Heart left ventricle (tissue), 13 donors: ENCODE measurements at regions not wholly inside any gene's neighbourhood (a gene's known extent, or its start where the extent isn't known, plus 50 kb on each side); places are given as distances from the start of the nearest gene placed in this dataset.

Experiments used
- CTCF ChIP-seq, 12 donors: fragments of 200-600 bp; sonication (generic) in 4 of 12; IDR thresholded peaks; one replicate each; pipeline versions ENCODE4 v1.5.0 to v1.8.0; 2018 to 2022; ENCODE audit warnings: antibody characterized with exemption in 12 of 12, mild to moderate bottlenecking in 5 of 12
- POLR2A ChIP-seq, 2 donors: fragments of 450-650 bp; IDR thresholded peaks; one replicate each; pipeline ENCODE4 v1.6.1; 2017; ENCODE audit warnings: antibody characterized with exemption in 2 of 2, mild to moderate bottlenecking in 2 of 2, moderate library complexity in 2 of 2
- donor health status: ischemic (EF 13 %, LVEDD 7.1; RV severe dilation, severe dysfunction).
- donor health status: DM: no; HTN: yes; CAD: no.
- donor health status: DM: no; HTN: no; CAD: no.
- donor health status: ischemic (EF 25% LVEDD 6.9; RV normal size, moderate dysfunction).
- donor health status: ischemic (EF 25% LVEDD 5.7; RV mildly dilated, moderate dysfunction).
- donor health status: ischemic (EF 35%, LVEDD 5.7; RV mildly dilated, moderate dysfunction).
- donor health status: nonischemic (EF 11% LVEDD 7.7; RV severe dilation, severe dysfunction).
- donor health status: DM: yes; HTN: yes; CAD: no.
- donor health status: PGD.
- donor health status: ischemic (EF 29% LVEDD 5.4; RV normal size, mild dysfunction).
- donor health status: nonischemic (EF 23%, LVEDD 6.1; RV moderate dilation, normal function).

DNA sequence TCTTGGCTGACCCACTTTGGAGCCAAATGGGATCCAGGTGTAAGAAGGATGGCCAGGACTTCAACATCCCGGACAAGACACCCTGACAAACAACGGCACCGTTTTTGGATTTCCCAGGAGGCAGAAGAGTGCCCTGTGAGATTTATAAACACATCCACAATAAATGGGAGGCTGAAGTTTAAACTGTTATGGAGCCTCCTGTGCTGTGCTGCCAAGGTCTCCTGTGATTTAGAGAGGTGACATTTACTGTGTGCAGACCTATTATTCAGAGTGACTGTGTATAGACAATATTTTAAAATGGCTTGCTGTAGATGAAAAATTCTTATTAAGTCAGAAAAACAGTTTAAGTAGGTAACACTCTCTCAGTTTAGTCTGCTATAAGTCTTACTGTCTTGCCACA is 401.5 kb upstream of the ETAA1 start:
- TF ChIP-seq CTCF (IDR thresholded peaks at IDR 0.05): no peak
- TF ChIP-seq POLR2A (IDR thresholded peaks at IDR 0.05): no peak
